DMS79 treated with DMSO at 0.1 percent for 48 hours (cell line): ENCODE measurements at regions not wholly inside any gene's neighbourhood (a gene's known extent, or its start where the extent isn't known, plus 50 kb on each side); places are given as distances from the start of the nearest gene placed in this dataset.

Experiments used
- DNase-seq: peaks from one replicate; lab custom pipeline; 2025; lab: John Stamatoyannopoulos, UW

- DNase-seq: no peak
These were observed 265.7 kb upstream of the KLF4 start for GRCh38 chr9:107755246-107755645.

- DNase-seq: no peak
These were observed 262.1 kb upstream of the KLF4 start for GRCh38 chr9:107751567-107752210.

- DNase-seq: no peak
These were observed 261.4 kb upstream of the KLF4 start for GRCh38 chr9:107750741-107751566.

GRCh38 chr9:107749787-107750444 lies 260.3 kb upstream of the KLF4 start:
- DNase-seq: no peak

- DNase-seq: no peak
These were observed 255.3 kb upstream of the KLF4 start for GRCh38 chr9:107744873-107745272.

- no peak for DNase-seq
These were observed 253.2 kb upstream of the KLF4 start for GRCh38 chr9:107742531-107743309.

GRCh38 chr9:107740088-107740980 lies 250.8 kb upstream of the KLF4 start:
- no peak for DNase-seq

- no peak for DNase-seq
These were observed 250.1 kb upstream of the KLF4 start for GRCh38 chr9:107739601-107740082.

- DNase-seq: no peak
These were observed 249.2 kb upstream of the KLF4 start for GRCh38 chr9:107738789-107739188.

GRCh38 chr9:107737987-107738743 lies 248.6 kb upstream of the KLF4 start:
- peak; percentile 11 for DNase-seq

GRCh38 chr9:107737610-107737986 lies 248.0 kb upstream of the KLF4 start:
- DNase-seq: no peak

- no peak for DNase-seq
These were observed 246.3 kb upstream of the KLF4 start for GRCh38 chr9:107735821-107736220.

- DNase-seq: no peak
These were observed 244.9 kb upstream of the KLF4 start for GRCh38 chr9:107734256-107735013.

- DNase-seq: no peak
These were observed 243.9 kb upstream of the KLF4 start for GRCh38 chr9:107733523-107733894.

GRCh38 chr9:107732781-107733522 lies 243.4 kb upstream of the KLF4 start:
- no peak for DNase-seq

GRCh38 chr9:107731115-107731762 lies 241.7 kb upstream of the KLF4 start:
- DNase-seq: no peak

GRCh38 chr9:107730666-107731065 lies 241.1 kb upstream of the KLF4 start:
- DNase-seq: no peak

GRCh38 chr9:107727086-107727780 lies 237.7 kb upstream of the KLF4 start:
- DNase-seq: no peak
